ENCODE measurements at regions not wholly inside any gene's neighbourhood (a gene's known extent, or its start where the extent isn't known, plus 50 kb on each side); places are given as distances from the start of the nearest gene placed in this dataset.

GRCh38 chr7:17184805-17185689, 113.4 kb upstream of the AHR start:
- no peak for DNase-seq

GRCh38 chr7:17185690-17186070, 112.8 kb upstream of the AHR start:
- DNase-seq = no peak

DNA sequence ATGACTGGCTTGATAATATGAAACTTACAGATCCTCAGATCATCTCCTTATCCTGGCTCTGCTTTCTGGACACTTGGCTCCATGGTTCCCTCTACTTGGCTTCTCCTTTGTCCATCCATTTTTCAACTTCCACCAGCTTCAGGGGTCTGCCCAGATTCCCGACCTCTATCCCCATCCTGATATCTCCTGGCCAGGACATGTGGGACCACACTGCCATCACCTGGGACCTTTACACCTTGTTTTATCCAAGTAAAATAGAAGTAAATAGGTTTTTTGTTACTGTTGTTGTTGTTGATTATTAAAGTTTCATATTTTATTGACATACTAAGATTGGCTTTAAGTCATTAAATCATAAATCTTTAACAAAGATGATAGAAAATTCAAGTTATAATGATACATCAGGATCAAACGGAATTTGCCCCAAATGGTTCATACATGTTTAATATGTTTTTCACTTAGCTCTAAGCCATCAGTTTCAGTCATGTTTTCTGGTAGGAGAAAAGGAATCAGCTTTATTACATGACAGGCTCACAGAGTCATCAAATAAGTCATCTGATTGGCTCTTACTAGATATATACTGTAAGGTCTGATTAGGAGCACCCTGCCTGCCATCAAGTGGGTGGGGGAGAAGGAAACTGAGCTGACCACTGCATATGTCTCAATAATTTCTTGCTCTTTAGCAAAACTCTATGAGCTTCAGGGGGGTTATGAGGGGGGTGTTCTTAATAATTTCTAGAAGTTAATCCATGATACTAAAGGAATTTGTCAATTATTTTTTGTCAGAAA, 111.5 kb upstream of the AHR start:
- no peak for DNase-seq

DNA sequence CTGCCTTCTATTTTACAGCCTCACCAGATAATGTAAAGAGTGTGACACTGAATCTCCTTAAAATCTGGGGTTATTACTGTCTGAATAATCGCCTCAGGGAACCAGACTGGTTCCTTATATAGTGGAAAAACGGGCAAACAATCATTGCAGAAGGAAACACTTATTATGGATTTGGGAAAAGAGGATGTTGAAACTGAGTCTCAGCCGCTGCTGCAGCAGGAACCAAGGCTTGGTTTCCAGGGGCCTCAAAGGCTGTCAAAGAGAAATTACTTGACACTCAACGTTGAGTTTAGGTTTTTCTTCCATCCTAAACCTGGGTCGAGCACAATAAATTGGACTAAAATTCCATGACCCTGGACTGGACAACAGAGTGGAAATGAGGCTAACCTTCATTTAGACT, 103.8 kb upstream of the AHR start:
- no peak for DNase-seq

DNA sequence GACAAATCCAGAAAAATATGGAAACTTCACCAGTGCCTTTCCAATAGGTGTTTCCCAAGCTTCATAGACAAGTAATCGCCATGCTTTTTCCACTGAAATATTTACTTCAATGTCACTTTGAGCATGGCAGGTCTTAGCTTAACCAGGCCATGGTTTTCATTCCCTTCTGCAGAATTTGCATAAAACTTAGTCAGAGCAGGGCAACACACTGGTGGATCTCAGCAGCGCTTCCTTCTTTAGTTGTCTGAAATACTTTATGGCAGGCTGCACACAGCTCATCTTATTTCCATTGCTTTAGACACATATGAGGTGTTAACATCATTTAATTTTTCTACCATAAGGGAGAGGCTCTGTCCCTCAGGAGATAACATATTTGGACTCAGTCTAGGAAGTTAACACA, 102.9 kb upstream of the AHR start:
- DNase-seq = no peak

- DNase-seq = no peak
Measured at GRCh38 chr7:17205910-17206309, 92.5 kb upstream of the AHR start.

DNA sequence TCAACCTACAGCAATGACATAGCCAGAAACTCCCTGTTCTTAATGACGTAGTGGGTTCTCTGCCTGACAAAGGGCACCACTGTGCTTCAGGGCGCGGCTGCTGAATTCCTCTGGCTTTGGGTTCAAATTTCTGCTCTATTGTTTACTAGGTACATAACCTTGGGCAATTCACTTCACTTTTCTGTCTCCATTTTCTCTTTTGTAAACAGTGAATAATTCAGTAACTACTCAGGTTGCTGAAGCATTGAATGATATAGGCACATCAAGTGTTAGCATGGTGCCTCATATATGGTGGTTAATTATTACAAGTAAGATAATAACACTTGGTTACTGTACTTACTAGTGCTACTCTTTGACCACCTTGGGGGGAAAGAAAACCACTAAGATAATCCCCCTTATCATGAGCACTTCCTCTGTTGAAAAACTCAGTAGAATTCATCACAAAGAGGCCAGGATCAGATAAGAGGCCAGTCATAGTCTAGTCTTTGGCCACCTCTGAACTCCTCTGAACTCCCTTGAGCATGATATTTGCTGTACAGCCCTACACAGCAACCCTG, 92.0 kb upstream of the AHR start:
- DNase-seq = no peak

GRCh38 chr7:17207220-17207619, 91.2 kb upstream of the AHR start:
- no peak for DNase-seq

GRCh38 chr7:17209101-17209500, 89.4 kb upstream of the AHR start:
- DNase-seq = no peak

DNA sequence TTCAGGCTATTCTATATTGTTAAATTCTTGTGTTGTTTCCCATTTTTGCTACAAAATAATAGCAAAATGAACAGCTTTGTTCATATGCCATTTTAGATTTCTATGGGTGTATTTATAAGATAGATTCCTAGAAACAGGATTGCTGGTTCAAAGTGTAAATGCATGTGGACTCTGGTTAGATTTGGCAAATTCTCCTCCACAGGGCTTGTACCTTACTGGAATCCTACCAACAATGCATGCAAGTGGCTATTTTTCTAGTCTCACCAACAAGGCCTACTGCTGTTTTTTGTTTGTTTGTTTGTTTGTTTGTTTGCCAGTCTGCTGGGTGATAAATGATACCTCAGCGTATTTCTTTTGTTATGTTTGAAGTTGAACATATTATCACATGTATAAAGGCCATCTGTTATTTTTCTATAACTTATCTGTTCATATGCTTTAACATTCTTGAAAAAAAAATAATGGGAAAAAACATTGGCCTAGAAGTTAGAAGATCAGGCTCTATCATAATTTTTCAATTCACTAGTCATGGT, 87.1 kb upstream of the AHR start:
- no peak for DNase-seq

- no peak for DNase-seq
Measured at GRCh38 chr7:17212188-17212587, 86.3 kb upstream of the AHR start.

DNA sequence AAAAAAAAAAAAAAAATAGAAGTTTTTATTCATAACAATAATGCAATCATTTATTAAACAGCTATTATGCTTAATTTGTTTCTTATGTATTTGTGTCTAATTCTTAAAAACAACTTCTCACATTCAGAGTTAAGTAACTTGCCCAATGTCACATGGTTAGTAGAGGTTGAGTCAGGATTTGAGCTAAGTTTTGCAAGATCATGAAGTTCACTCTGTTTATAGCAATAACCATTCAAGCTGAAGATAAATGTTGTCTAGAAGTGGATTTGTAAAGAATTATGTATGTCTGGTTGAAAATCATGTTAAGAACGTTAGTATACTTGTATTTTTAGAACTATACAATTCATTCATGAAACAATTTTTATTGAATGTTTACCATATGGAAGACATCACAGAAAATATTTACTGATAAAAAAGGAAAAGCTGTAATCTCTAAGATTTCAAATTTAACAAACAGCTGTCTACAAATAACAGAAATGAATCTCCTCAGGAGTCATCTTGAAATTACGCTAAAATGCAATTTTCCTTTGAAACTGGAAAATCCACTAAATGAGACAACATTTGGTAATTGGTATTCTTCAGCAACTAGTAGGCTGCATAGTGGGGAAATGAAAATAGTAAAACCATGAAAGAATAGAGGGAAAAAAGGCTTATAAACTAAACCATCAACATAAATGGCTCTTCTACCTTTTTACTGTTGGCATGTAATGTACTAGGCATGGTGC, 70.5 kb upstream of the AHR start:
- no peak for DNase-seq

DNA sequence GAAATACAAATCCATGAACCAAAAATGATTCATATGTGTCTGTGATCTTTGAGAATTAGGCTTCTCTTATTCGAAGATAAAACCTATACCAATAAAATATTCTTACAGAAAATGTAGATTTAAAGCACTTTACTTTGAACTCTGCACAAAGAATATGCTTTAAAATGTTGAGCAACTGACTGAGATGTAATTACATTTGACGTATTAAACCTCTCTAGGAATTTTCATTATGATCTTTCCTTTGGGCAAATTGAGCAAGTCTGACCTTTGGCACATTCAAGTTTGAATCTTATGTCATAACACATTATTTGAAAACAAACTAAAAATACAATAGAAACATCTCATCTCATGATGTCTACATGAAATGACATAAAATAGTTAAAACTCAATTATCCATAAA, 69.2 kb upstream of the AHR start:
- no peak for DNase-seq

DNA sequence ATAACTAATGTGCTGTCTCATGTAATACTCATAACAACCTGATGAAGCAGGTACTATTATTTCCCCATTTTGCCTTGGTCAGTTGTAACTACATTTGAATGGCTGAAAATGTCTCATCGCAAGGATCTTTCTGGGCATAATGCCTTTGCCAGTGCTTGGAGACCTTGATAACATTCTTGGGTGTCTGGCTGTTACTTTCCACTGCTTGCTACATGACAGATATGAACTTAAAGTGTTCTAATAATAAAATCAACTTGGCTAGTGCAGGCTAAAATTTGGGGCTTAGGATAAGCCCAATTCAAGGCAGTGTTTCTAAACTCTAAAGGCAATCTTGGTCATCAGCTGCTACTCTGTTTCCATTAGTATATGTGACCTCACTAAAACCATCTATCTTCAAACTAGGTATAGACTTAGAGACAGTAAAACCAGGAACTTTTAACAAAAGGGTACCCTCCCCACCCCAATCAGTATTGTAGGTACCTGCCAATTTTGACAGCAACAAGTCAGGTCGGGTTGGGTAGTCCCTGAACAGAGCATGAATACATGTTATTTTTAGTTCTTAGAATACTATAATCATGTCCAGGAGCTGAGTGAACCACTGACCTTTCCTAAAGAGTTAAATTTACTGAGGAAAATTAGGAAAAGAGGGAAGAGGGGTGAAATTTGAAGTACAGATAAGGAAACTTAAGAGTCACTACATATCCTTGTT, 68.2 kb upstream of the AHR start:
- no peak for DNase-seq

DNA sequence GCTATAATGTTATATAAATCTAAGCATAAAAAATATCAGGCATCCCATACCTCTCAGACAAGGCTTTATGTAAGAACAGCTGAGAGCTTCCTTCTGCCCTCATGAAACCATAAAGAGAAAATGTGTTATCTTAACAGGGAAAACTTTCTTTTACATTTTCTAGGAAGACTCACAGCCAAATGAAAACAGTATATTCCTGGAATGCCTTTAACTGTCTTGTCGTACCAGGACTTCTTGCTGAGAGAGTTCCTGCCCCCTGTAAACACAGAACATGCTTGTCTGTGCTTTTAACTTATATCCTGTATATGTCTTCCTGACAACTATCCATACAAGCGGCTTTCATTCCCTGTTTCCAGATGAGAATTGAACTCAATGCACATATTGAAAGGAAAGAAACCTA, 64.8 kb upstream of the AHR start:
- DNase-seq = no peak

- DNase-seq = peak; percentile 1
Measured at GRCh38 chr7:17234030-17234397, 64.4 kb upstream of the AHR start.

GRCh38 chr7:17234398-17235031, 63.9 kb upstream of the AHR start:
- peak; percentile 13 for DNase-seq

- DNase-seq = no peak
Measured at GRCh38 chr7:17236171-17236570, 62.3 kb upstream of the AHR start.

- DNase-seq = no peak
Measured at GRCh38 chr7:17236603-17237002, 61.8 kb upstream of the AHR start.

- no peak for DNase-seq
Measured at GRCh38 chr7:17239046-17239445, 59.4 kb upstream of the AHR start.

DNA sequence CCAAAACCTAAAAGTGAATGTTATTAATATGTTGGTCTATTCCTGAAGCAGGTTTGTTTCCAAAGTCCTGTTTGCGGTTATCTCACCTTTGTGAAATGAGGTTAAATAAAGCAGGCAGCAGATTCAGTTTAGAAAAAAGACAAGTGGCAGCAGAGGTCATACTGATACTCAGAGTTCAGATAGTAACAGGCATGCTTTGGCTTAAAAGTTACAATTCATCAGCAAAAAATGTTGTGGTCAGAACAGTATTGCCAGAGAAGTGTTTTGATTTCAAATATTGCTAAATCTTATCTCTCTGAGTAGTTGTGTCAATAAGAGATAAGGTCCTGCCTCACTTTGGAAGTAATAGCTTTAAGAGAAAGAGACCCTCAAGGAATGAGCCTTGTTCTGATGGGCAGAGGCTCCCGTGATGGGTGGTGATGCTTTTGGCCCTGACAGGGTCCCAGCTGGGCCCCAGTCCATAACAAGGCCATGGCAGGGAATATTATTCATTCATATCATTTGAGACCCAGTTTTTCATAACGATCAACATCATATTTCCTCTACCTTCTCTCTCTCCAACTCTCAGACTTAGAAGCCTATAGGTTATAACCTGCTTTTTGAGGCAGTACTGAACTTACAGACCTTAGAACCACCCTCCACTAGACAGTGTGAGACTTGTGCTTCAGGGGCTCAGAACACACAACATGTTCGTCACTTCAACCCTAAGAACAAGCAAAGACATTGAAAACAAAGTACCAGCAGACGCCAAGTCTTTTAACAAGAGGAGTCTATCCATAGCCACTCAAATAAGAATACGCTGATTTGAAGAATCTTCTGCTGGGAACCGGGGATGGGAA, 58.5 kb upstream of the AHR start:
- no peak for DNase-seq
